MM.1S (cell line): ENCODE measurements at regions not wholly inside any gene's neighbourhood (a gene's known extent, or its start where the extent isn't known, plus 50 kb on each side); places are given as distances from the start of the nearest gene placed in this dataset.

Experiments
- DNase-seq: peaks from one replicate; pipeline ENCODE4 v3.0.0-alpha.2; 2015
- H2AFZ ChIP-seq: fragments of 300-600 bp; sonication (generic); 2 replicates; pipeline ENCODE4 v1.6.0; 2016; ENCODE audit warnings: antibody characterized with exemption, low read length
- H3F3A ChIP-seq: fragments of 300-600 bp; sonication (generic); 2 replicates; pipeline ENCODE4 v1.6.1; 2016; ENCODE audit warnings: mild to moderate bottlenecking, antibody characterized with exemption, low read length, moderate library complexity, mixed read lengths; ENCODE audit not compliant: insufficient read depth
- H3K27ac ChIP-seq: fragments of 300-600 bp; sonication (generic); 2 replicates; pipeline ENCODE4 v1.5.1; 2016; ENCODE audit warnings: mild to moderate bottlenecking, low read length
- H3K27me3 ChIP-seq: fragments of 300-600 bp; sonication (generic); replicated peaks from 2 replicates; pipeline ENCODE4 v1.6.0; 2016; ENCODE audit warnings: low read length; ENCODE audit not compliant: insufficient read depth
- H3K36me3 ChIP-seq: fragments of 300-600 bp; sonication (generic); replicated peaks from 2 replicates; pipeline ENCODE4 v1.6.1; 2016; ENCODE audit warnings: mild to moderate bottlenecking, low read length, mixed read lengths; ENCODE audit not compliant: insufficient read depth
- H3K4me1 ChIP-seq: fragments of 300-600 bp; sonication (generic); 2 replicates; pipeline ENCODE4 v1.6.1; 2016; ENCODE audit warnings: low read length, mixed read lengths
- H3K4me2 ChIP-seq: fragments of 300-600 bp; sonication (generic); 2 replicates; pipeline ENCODE4 v1.6.0; 2016; ENCODE audit warnings: low read depth, low read length
- H3K4me3 ChIP-seq: fragments of 300-600 bp; sonication (generic); 2 replicates; pipeline ENCODE4 v1.5.1; 2016; ENCODE audit warnings: low read length, mixed read lengths
- H3K79me2 ChIP-seq: fragments of 300-600 bp; sonication (generic); 2 replicates; pipeline ENCODE4 v1.6.1; 2016; ENCODE audit warnings: mixed run types, low read length, mixed read lengths
- H3K9ac ChIP-seq: fragments of 300-600 bp; sonication (generic); 2 replicates; pipeline ENCODE4 v1.6.1; 2016; ENCODE audit warnings: low read length, mixed read lengths
- H3K9me2 ChIP-seq: fragments of 300-600 bp; sonication (generic); replicated peaks from 2 replicates; pipeline ENCODE4 v1.6.1; 2016; ENCODE audit warnings: mild to moderate bottlenecking, low read length, mixed read lengths; ENCODE audit not compliant: insufficient read depth
- H3K9me3 ChIP-seq: fragments of 300-600 bp; sonication (generic); replicated peaks from 2 replicates; pipeline ENCODE4 v1.6.1; 2016; ENCODE audit warnings: mild to moderate bottlenecking, low read length, mixed read lengths; ENCODE audit not compliant: insufficient read depth
- H4K20me1 ChIP-seq: fragments of 300-600 bp; sonication (generic); 2 replicates; pipeline ENCODE4 v1.6.1; 2016; ENCODE audit warnings: mild to moderate bottlenecking, low read length, moderate library complexity, mixed read lengths; ENCODE audit not compliant: insufficient read depth
- CTCF ChIP-seq: fragments of 300-600 bp; sonication (generic); IDR thresholded peaks from 2 replicates; pipeline ENCODE4 v1.5.1; 2016; ENCODE audit warnings: antibody characterized with exemption, low read length, mixed read lengths
- EZH2 ChIP-seq: fragments of 300-600 bp; sonication (generic); optimal IDR thresholded peaks from 2 replicates; pipeline ENCODE3; 2017; ENCODE audit warnings: low read depth, mild to moderate bottlenecking, antibody characterized with exemption, low read length, mixed read lengths
- EZH2phosphoT487 ChIP-seq: fragments of 300-600 bp; sonication (generic); IDR thresholded peaks from 2 replicates; pipeline ENCODE4 v1.6.1; 2018; ENCODE audit warnings: antibody characterized with exemption, low read length

- no peaks in the 10 kb centered on the region for H3K9me2 ChIP-seq
- H3K9me3 ChIP-seq = no peaks in the 10 kb centered on the region
- DNase-seq = no peak
- H3K4me3 ChIP-seq = no peak overlapping the region
- no peak overlapping the region for H3K4me2 ChIP-seq
- H3K27ac ChIP-seq = no peak overlapping the region
- H3F3A ChIP-seq = no peaks in the 10 kb centered on the region
- no peaks in the 10 kb centered on the region for H3K79me2 ChIP-seq
- no peaks in the 10 kb centered on the region for H3K4me1 ChIP-seq
- no peak overlapping the region for H3K9ac ChIP-seq
- H4K20me1 ChIP-seq = no peaks in the 10 kb centered on the region
- no peak for TF ChIP-seq EZH2phosphoT487
- TF ChIP-seq EZH2 = no peak
- TF ChIP-seq CTCF = no peak
- H2AFZ ChIP-seq = no peak overlapping the region
- H3K36me3 ChIP-seq = no peaks in the 10 kb centered on the region
- no peaks in the 10 kb centered on the region for H3K27me3 ChIP-seq
These were observed 97.6 kb downstream of the TM2D1 start for GRCh38 chr1:61627365-61627764.

GRCh38 chr1:61626816-61627215, 98.1 kb downstream of the TM2D1 start:
- H4K20me1 ChIP-seq = no peaks in the 10 kb centered on the region
- H3K9ac ChIP-seq = no peak overlapping the region
- no peak overlapping the region for H3K4me3 ChIP-seq
- no peak for DNase-seq
- no peaks in the 10 kb centered on the region for H3K36me3 ChIP-seq
- no peak overlapping the region for H3K4me2 ChIP-seq
- no peaks in the 10 kb centered on the region for H3K79me2 ChIP-seq
- no peaks in the 10 kb centered on the region for H3K4me1 ChIP-seq
- H3F3A ChIP-seq = no peaks in the 10 kb centered on the region
- H2AFZ ChIP-seq = no peak overlapping the region
- TF ChIP-seq EZH2phosphoT487 (no peak), CTCF (no peak), EZH2 (no peak)
- H3K9me2 ChIP-seq = no peaks in the 10 kb centered on the region
- H3K9me3 ChIP-seq = no peaks in the 10 kb centered on the region
- no peak overlapping the region for H3K27ac ChIP-seq
- H3K27me3 ChIP-seq = no peaks in the 10 kb centered on the region

- H3K27ac ChIP-seq = no peak overlapping the region
- no peaks in the 10 kb centered on the region for H3K9me2 ChIP-seq
- no peaks in the 10 kb centered on the region for H3K27me3 ChIP-seq
- no peak overlapping the region for H3K4me3 ChIP-seq
- TF ChIP-seq EZH2 (no peak), EZH2phosphoT487 (no peak), CTCF (no peak)
- DNase-seq = no peak
- H3K9me3 ChIP-seq = no peaks in the 10 kb centered on the region
- no peaks in the 10 kb centered on the region for H3F3A ChIP-seq
- H3K4me1 ChIP-seq = no peaks in the 10 kb centered on the region
- no peak overlapping the region for H3K9ac ChIP-seq
- no peak overlapping the region for H3K4me2 ChIP-seq
- no peak overlapping the region for H2AFZ ChIP-seq
- no peaks in the 10 kb centered on the region for H3K36me3 ChIP-seq
- no peaks in the 10 kb centered on the region for H4K20me1 ChIP-seq
- H3K79me2 ChIP-seq = no peaks in the 10 kb centered on the region
These were observed 101.1 kb downstream of the TM2D1 start for GRCh38 chr1:61623852-61624251.

GRCh38 chr1:61620536-61620935, 104.4 kb downstream of the TM2D1 start:
- H3K4me3 ChIP-seq = no peak overlapping the region
- H3K36me3 ChIP-seq = no peaks in the 10 kb centered on the region
- no peak overlapping the region for H3K27ac ChIP-seq
- no peaks in the 10 kb centered on the region for H4K20me1 ChIP-seq
- H2AFZ ChIP-seq = no peak overlapping the region
- H3K4me1 ChIP-seq = no peaks in the 10 kb centered on the region
- no peaks in the 10 kb centered on the region for H3K9me3 ChIP-seq
- H3K79me2 ChIP-seq = no peaks in the 10 kb centered on the region
- no peak for TF ChIP-seq EZH2
- no peak for TF ChIP-seq CTCF
- no peak for TF ChIP-seq EZH2phosphoT487
- H3K4me2 ChIP-seq = no peak overlapping the region
- H3K27me3 ChIP-seq = no peaks in the 10 kb centered on the region
- H3K9ac ChIP-seq = no peak overlapping the region
- H3F3A ChIP-seq = no peaks in the 10 kb centered on the region
- no peaks in the 10 kb centered on the region for H3K9me2 ChIP-seq
- no peak for DNase-seq
